Spleen (tissue), 7 donors: ENCODE measurements at regions not wholly inside any gene's neighbourhood (a gene's known extent, or its start where the extent isn't known, plus 50 kb on each side); places are given as distances from the start of the nearest gene placed in this dataset.

ENCODE experiments used
- CTCF ChIP-seq, 11 experiments: fragments of 200-600 bp in 7 of 11; fragments of 450-650 bp in 4 of 11; sonication (generic) in 4 of 11; IDR thresholded peaks in 8 of 11; conservative IDR thresholded peaks in 3 of 11; 1 replicate in 7 of 11; 2 replicates in 4 of 11; pipeline versions ENCODE4 v1.4.0 to v1.8.0; 2016 to 2021; ENCODE audit warnings: antibody characterized with exemption in 11 of 11, inconsistent platforms in 4 of 11, mild to moderate bottlenecking in 1 of 11
- POLR2A ChIP-seq, 3 donors: fragments of 450-650 bp; IDR thresholded peaks; one replicate each; pipeline ENCODE4 v1.5.1; 2017; ENCODE audit warnings: antibody characterized with exemption in 3 of 3, mild to moderate bottlenecking in 1 of 3
- donor health status: DM: no; HTN: no; CAD: no; lungs with moderate emphysema.
- donor health status: DM: no; HTN: no; CAD: no.
- donor health status: DM: no; HTN: no; CAD: no.

DNA sequence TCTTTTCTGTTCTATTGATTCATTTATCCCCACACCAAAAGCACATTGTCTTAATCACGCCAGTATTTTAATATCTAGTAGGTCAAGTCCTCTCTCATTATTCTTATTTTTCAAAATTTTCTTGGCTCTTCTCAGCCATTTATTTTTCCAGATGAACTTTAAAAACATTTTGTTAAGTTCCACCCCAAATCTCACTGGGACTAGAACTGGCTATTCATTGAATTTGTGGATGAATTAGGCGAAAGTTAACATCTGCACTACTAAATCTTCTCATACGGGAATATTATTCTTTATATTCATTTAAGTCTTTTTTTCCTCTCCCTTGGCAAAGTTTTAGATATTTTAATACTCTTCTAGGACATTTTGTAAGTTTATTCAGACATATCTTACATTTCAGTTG is 295.2 kb upstream of the MGMT start:
- TF ChIP-seq CTCF (IDR thresholded peaks at IDR 0.05 in 8 of 11, conservative IDR thresholded peaks at IDR 0.05 in 3 of 11) (no peak), POLR2A (IDR thresholded peaks at IDR 0.05) (no peak)
